GM19023 (cell line): ENCODE measurements at regions not wholly inside any gene's neighbourhood (a gene's known extent, or its start where the extent isn't known, plus 50 kb on each side); places are given as distances from the start of the nearest gene placed in this dataset.
"Not testable (repeated sequence)": the region's sequence is repeated elsewhere in the genome, so short reads cannot be mapped to it uniquely, and the experiment has no call there.

ENCODE experiments used
- ATAC-seq: cut with Tn5 transposase; IDR thresholded peaks from one replicate; pipeline ENCODE4 v1.9.1; 2021; ENCODE audit warnings: mild to moderate bottlenecking, moderate library complexity; ENCODE audit not compliant: unreplicated experiment

DNA sequence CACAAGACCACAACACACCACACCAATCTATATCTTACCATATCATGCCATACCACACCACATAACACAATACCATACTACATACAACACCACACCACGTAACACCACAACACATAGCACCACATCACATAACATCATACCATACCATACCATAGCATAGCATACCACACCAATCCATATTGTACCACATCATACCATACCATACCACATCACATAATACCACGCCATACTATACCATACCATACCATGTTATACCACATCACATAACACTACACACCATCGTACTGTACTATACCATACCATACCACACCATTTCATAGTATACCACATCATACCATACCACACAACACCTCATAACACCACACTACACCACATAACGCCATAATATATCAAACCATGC, 335.2 kb upstream of the VWC2 start:
- no peak for ATAC-seq

DNA sequence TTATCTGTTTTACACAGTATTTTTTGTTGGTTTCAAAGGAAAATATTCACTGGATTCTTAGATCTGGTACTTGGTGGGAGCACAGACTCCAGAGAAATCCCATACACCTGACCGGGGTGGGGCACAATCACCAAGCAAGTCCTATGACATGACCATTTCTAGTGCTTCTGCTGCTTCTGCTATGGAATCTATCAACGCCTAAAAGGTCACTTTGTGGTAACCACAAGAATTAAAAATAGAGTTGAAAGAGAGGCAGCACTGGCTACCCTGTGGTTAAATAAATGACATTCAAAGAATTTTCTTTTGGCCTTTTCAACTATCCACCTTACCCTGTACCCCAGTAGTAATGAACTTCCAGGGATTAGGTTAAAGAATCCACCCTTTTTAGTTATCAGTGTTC, 329.9 kb upstream of the VWC2 start:
- ATAC-seq: no peak

GRCh38 chr7:49453486-49453885, 320.0 kb upstream of the VWC2 start:
- no peak for ATAC-seq

GRCh38 chr7:49479441-49479840, 294.0 kb upstream of the VWC2 start:
- no peak for ATAC-seq

DNA sequence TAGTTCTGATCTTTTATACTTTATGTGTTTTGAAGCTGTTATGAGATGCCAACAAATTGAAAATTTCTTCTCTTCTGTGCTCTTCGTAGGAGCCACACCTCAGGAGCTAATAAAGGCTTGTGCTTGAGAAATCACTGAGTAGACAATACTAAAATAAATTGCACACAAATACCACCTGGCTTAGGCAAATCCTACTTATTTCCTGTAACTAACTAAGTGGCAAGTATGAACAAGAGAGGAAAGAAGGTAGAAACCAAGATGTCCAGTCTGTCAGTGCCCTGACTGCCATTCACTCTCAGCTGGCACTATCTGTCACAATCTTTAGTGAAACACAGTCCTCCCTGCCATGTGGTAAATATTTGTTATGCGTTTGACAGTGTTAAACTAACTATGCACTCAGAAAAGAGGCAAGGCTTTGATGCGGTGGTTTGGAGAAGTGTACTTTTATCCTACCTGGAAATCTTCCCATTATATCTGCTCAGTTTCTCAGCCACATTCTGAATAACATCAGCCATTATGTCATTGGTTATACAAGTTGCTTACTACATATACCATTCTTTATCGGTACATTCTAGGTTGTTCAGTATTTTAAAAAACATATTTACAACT, 293.4 kb upstream of the VWC2 start:
- no peak for ATAC-seq

DNA sequence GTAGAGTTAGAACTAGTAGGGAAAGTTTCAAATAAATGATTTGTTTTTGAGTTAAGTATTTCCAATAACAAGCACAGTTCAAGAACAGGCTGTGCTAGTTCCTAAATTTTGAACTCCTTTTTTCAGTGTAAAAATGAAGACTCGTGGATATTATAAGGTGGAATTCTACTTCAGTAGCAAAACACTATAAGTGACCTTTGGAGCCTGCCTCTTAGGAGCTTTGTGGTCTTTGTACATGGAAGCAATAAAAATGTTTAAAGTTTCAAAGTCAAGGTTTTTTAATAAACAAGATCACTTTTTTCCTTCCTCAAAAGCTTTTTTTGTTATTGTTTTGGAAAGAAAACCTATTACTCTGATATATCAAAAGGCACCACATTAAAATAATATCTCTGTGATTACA, 292.4 kb upstream of the VWC2 start:
- no peak for ATAC-seq

- ATAC-seq: peak; percentile 79
These were observed 290.3 kb upstream of the VWC2 start for GRCh38 chr7:49483142-49483541.

DNA sequence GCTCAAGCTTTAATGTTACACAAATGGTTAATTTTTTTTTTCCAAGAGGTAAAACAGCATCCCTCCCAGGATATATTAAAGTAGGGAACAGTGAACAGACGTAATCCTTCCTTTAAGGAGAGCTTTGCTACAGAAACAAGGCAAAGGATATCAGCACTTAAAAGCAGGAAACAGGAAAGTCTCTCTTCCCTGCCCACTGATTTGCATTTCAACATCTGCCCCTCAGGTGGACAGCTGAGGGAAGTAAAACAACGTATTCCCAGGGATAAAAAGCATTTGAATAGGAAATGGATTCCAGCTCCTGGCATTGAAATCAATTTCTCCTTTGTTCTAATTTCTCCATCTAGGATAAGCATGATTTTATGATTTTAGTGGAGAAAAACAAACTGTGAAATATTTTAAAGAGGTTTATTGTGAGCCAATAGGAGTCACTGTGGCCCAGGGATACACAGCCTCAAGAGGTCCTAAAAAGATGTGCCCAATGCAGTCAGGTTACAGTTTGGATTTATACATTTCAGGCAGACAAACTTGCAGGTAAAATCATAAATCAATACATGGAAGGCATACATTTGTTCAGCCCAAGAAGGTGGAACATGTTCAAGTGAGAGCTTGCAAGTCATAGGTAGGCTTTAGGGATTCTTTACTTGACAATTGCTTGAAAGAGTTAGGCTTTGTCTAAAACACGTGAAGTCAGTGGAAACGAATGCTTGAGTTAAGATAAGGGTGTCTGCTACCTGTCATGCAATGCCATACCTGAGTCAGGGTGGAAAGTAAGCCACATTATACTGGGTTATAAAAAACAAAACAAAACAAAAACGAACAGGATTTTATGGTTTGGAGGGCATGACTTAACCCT, 286.2 kb upstream of the VWC2 start:
- no peak for ATAC-seq

- ATAC-seq: no peak
These were observed 285.7 kb upstream of the VWC2 start for GRCh38 chr7:49487830-49488140.

DNA sequence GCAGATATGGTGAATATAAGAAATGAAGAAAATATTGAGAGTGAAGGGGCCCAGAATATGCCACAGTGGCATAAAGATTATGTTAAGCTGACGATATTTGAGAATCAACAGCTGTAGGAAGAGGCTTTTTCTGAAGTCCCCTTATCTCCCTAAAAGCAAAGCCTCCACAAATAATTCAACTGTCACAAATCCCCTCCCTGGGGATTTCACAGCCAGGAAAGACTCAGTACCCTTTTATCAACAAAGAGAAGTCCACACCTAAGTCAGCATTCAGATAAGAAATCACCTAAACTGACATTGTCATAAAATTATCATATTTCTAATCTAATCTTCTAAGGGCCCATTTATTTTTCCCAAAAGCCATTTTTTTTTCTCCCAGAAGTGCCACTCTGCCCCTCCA, 284.9 kb upstream of the VWC2 start:
- ATAC-seq: no peak

- ATAC-seq: no peak
These were observed 276.0 kb upstream of the VWC2 start for GRCh38 chr7:49497471-49497870.

DNA sequence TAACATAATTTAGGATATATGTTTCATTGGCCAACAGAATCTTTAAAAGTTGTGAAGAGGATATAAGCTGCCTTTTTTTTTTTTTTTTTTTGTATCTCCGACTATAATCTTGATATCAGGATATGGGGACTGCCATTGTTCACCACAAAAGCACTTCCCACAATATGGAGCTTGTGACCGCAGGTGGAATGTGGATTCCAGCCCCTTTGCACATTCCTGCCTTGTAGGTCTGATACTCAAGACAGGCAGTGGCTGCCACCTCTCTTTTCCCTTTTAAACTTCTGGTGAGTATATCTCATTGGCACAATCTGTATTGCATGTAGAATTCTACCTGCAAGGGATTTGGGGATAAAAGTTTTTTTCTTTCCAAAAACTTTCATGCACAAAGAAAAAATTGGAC, 272.7 kb upstream of the VWC2 start:
- ATAC-seq: no peak

- not testable (repeated sequence) for ATAC-seq
These were observed 266.2 kb upstream of the VWC2 start for GRCh38 chr7:49507206-49507605.

DNA sequence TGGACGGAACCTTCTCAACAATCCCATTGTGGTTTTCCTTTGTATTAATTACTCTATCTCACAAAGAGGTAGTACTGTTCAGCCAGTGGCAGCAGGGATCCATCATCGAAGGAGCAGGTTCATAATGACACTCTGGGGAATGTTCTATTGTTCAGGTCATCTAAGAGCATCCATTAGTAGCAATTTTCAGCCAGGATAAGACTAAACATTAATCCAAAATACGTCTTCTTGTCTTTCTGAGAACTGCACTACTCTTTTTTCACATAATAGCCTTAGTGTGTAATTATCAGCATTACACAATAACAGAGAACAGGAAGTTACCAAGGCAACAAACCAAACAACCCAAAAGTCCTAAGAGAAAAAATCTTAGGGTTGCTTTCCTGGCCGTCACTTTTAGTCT, 259.5 kb upstream of the VWC2 start:
- ATAC-seq: no peak

- ATAC-seq: no peak
These were observed 252.5 kb upstream of the VWC2 start for GRCh38 chr7:49520951-49521350.

DNA sequence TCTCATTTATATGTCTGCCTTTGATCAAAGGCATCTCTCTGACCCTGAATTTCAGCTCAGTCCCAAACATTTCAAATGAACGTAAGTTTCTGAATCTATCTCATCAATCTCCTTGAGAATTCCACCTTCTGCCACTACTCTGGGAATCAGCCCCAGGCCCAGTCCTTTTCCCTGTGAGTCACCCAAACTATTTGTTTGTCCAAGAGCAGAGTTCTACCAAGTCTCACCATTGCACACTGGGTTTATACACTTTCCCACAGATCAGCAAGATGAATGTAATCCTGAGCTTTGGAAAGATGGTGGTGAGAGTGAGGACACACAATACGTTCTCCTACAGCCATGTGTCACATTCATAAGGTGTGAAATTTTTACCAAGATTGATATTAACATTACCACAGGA, 251.3 kb upstream of the VWC2 start:
- ATAC-seq: no peak

DNA sequence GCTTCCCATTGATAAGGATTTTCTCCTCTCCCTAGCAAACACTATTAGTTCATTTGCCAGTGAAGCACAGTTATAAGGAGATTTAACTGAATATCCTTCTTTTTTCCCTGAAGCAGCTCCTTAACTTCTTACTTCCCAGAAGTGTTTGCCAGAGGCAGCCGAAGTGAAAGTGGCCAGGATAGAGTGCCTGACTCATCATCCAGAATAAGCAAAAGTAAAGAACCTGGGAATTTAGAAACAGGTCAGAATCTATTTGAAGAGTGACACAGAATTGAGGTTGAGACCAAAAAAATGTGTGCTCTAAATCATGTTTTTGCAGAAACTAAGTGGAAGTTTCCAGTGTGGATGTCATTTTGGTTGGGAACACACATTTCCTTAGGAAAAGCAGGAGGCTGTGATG, 249.6 kb upstream of the VWC2 start:
- no peak for ATAC-seq

DNA sequence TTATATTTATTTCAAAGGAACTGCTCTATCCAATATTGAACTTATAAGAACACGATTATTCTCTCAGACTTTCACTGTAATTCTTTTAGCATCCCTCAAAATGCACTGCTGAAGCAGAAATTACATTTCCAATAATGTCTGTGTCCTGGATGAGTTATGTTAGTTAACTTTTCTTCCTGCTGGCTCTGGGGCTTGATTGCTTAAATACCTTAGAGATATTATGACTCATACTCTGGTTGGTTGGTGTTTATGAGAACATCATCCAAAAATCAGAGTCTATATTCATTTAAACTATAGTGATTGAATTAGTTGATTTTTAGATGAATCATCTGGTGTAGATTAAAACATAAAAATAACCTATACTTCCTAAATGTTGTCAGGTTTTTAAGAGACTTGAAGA, 246.3 kb upstream of the VWC2 start:
- no peak for ATAC-seq

DNA sequence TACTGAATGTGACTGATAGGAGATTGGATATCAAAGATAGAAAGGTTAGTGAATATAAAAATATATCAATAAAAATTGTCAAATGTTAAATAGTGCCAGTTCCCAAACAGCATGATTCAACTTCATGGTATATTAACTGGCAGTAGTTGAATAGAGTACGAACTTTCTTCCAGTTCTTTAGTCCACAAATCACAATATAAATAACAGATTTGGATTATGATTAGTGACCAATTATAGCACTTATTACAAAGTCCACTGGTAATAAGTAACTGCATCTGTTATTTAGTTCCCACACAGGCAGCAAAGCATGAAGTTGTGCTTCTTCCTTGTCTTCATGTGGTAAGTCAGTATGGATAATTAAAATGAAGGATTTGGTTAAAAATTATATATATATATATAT, 243.0 kb upstream of the VWC2 start:
- no peak for ATAC-seq

DNA sequence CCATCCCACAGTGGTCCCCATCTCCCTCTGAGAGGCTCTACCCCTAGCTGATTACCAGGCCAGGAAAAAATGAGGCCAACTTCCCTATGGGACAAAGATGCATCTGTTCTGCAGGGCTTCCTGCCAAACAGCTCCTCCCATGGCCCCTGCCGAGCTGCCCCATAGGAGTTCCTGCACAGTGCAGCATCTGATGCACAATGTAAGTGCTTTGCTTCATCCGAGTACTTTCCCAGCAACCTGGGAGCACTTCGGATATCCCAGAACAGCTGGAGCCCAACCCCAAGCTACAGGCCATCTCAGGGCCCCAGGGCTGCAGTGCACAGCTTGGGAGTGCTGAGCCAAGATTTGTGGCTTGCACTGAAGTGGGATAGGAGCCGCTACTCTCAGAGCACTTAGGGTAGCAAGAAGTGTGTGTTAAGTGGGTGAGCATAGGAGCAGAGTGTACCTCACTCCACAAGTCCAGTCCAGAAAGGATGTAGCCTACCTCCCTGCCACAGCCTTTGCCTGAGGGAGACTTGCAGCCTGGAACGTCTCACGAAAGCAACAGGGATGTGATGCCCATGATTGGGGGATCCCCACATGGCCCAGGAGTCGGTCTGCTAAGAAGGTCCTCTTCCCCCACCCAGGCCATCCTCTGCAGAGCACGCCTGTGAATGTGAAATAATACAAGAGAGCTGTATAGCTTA, 209.6 kb upstream of the VWC2 start:
- peak; percentile 39 for ATAC-seq

- ATAC-seq: peak; percentile 91
These were observed 209.1 kb upstream of the VWC2 start for GRCh38 chr7:49564379-49564714.

- no peak for ATAC-seq
These were observed 195.9 kb upstream of the VWC2 start for GRCh38 chr7:49577576-49577975.
